NCI-H2029 treated with DMSO at 0.1 percent for 48 hours (cell line): ENCODE measurements at regions not wholly inside any gene's neighbourhood (a gene's known extent, or its start where the extent isn't known, plus 50 kb on each side); places are given as distances from the start of the nearest gene placed in this dataset.
"Not testable (repeated sequence)": the region's sequence is repeated elsewhere in the genome, so short reads cannot be mapped to it uniquely, and the experiment has no call there.

Source experiments
- DNase-seq: peaks from one replicate; lab custom pipeline; 2025; lab: John Stamatoyannopoulos, UW

DNA sequence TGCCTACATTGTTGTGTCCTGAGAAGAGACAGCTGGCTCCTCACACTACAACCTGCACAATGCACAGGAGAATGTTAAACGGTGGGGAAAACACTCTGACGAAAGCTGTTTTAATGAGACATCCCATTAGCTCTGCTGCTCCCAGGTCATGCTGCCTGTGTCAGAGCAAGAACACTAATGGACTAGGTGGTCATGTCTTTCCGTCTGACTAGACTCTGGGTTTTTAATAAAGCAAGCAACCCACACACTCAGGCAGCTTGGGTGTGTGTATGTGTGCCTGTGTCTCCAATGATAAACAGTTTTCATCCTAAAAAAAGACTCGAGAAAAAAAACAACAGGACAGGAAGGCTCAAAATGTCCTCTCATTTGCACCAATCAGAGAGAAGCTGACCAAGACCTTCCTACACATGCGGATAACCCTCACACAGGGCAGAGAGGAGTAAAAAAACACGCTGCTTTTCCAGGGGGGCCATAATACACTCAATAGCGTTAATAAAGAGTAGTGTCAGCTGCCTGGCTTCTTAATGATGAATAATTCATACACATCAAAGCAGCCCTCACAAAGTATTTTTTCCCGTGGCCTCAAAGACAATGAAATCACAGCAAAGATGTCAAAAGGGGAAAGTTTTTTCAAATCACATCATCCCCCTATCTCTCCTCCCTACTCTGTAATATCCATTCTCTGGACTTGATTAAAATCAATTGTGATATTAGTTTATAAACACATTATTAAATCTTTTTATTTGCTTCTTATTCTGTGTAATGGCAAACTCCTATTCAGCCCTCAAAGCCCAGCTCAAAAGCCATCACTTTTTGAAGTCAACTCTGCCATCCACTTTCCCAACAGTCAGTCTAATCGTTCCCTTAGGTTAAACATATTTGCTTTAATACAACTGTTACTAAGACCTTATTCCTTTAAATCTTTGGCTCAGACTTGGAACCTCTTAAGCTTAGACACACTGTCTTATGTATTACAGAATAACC is 244.2 kb upstream of the CDH11 start:
- DNase-seq, result no peak

DNA sequence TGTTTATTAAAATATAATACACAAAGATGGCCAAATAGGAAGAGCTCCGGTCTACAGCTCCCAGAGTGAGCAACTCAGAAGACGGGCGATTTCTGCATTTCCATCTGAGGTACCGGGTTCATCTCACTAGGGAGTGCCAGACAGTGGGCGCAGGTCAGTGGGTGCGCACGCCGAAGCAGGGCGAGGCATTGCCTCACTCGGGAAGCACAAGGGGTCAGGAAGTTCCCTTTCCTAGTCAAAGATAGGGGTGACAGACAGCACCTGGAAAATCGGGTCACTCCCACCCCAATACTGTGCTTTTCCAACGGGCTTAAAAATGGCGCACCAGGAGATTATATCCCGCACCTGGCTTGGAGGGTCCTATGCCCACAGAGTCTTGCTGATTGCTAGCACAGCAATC is 234.9 kb upstream of the CDH11 start:
- DNase-seq, result not testable (repeated sequence)

DNA sequence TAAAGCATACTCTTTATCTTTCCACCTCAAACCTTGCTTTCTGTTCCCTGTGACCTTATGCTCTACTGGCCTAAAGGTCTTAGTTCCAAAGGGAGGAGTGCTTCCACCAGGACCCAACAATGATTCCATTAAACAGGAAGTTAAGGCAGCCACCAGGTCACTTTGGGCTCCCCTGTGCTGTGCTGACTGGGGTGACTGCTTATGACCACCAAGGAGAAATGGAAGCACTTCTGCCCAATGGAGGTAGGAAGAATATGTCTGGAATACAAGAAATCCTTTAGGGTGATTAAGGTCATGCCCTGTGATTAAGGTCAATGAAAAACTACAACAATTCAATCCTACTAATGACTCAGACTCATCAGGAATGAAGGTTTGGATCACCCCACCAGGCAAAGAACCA is 233.8 kb upstream of the CDH11 start:
- DNase-seq, result no peak

DNA sequence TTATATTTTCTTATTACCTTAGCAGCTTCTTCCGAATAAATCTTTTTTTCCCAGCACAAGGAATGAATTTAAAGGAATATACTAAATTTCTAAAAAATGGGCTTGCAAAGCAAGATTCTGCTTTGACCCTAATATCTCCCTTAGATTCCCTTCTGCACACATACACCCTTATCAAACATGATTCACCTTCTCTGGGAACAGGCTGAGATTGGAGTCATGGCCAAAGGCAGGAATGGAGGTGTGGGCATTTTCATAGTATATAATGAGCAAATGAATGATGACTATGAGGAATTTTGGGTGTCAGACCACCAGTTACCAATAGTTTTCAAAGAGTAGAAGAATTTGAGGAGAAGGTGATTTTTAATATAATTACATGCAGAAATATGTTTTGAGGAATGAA is 231.3 kb upstream of the CDH11 start:
- DNase-seq, result no peak

DNA sequence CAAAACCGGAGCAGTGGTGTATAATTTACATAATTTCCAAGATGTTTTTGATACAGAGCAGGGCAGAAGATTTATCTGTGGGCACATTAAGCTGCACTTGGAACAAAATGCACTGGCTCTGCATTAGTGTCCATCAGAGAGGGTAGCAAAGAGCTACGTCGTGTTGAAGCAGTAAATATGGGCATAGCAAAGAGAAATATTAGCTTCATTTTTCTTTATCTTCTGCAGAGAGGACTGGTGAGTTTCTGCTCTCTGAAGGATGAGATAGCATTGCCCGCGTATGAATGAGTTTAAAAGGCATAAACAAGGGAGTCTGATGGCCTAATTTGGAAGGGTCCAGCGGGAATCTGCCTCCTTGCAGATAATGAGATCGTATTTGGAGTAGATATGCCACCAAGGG is 227.8 kb upstream of the CDH11 start:
- DNase-seq, result no peak

DNA sequence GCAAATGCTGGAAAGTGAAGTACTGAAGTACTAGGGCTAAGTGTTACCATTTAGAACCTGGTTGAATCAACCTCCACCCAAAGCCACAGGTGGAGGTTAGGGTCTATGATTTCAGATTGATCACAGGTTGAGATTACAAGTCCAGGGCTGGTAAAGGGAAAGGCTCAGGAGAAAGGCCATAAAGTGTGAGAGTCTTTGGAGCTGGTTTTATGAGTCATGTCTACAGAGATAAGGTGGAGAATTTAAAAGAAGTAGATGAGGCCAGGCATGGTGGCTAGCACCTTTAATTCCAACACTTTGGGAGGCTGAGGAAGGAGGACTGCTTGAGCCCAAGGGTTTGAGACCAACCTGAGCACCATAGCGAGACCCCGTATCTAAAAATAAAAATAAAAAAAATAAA is 221.7 kb upstream of the CDH11 start:
- DNase-seq, result no peak

DNA sequence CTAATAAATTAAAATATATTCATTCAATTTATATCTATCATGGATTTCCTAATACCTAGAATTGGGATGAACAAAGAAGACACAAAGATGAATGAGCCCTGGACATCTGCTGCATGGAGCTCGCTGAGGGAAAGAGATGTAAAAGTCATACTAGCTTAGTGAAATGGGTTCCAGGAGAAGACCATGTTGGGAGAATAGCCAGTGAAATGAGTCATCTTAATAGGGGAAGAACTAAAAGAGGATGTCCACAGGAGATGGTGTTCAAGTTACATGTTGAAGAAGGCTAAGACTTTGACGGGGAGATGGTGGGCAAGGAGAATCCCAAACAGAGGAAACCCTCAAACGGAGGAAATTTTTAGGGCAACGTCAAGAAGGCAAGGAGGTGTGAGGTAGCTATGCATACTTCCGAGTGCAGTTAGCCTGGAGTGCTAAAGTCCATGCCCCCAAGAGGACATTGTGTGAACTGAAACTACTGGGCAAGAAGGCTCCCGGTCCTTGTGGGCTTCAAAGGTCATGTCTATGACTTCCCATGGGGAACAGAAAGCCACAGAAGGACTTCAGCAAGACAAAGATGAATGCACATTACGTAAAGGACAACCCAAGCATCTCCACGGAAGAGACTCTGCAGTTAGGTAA is 220.5 kb upstream of the CDH11 start:
- no peak for DNase-seq

DNA sequence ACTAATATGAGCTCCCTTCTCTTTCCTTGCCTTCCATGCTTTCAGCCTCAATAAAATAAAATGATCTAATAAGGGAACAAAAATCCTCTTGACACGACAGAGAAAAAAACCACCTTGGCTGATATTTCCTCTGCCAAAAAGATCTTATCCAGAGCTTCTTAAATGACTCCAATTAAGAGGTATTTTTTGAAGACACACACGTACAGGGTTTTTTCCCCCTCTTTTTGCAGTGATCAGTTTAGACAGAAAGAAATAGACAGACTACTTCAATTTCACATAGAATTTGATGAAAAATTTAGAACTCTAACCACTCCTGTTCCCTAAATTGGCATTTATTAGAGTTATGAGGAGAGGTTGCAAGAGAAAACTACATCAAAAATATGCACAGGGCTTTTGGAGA is 217.2 kb upstream of the CDH11 start:
- DNase-seq, result no peak

DNA sequence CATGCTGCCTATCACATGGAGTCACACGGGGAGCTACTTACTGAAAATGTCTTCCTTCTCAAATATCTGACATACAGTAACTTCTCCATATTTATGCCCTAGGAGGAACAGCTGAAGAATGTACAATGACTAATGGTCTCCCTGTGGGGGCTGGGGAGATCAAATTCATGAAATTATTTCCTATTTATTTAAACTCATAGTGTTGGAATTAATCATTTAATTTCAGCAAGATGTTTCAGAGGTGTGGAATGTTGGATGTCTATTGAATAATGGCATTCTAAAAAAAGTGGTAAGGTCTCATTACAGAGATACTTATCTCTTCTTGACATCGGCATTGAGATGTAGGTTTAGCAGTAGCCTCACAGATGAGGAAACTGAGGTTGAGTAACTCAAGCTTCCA is 214.3 kb upstream of the CDH11 start:
- no peak for DNase-seq

DNA sequence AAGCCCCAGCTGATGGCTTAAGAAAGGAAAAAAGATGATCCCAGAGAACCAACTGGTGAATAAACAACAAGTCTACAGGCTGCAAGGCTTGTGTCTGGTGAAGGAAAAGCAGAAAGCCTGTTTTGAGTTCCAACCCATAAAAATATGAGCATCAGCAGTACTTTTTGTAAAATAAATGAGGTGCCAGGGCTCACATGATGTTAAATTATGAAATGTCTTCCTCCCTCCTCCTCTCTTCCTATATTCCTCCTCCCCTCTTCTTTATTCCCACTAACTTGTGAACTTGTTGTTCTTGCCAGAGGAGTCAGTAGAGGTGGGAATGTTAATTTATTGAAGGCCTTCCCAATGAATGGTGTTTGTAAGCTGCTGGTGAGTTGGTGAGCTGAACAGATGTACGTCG is 212.2 kb upstream of the CDH11 start:
- DNase-seq, result no peak

DNA sequence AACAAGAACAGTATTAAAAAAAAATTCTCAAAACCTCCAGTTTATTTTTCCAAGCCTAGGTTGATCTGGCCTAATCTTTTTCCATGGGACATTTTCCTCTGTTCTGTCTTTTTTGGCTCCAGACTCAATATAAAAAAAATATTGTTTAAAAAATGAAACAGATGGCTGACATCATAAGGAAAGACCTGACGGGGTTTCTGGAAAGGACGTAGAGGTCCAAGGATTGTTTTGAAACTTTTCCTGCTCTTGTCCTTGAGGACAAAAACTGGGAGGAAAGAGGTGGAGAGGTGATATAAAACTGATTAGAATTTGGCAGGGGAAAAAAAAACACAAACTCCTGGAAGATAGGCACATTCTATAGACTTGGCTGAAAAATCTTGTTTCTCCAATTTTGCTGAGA is 211.4 kb upstream of the CDH11 start:
- no peak for DNase-seq

DNA sequence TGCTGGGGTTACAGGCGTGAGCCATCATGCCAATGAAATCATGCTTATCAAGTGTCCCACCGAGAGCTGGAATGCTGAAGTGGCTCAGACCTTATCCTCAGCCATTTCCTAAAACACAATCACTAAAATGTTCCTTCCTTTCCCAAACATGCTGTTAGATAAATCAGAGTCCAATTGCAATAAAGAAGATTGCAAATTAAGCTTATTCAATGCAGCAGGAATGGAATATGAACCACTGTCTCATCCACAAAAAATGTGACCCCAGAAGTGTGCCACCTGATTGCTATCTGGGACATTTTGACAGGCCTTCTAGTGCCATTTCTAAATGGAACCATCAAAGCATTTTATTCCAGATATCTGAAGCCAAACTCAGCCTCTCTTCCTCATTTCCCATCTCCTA is 205.5 kb upstream of the CDH11 start:
- no peak for DNase-seq

DNA sequence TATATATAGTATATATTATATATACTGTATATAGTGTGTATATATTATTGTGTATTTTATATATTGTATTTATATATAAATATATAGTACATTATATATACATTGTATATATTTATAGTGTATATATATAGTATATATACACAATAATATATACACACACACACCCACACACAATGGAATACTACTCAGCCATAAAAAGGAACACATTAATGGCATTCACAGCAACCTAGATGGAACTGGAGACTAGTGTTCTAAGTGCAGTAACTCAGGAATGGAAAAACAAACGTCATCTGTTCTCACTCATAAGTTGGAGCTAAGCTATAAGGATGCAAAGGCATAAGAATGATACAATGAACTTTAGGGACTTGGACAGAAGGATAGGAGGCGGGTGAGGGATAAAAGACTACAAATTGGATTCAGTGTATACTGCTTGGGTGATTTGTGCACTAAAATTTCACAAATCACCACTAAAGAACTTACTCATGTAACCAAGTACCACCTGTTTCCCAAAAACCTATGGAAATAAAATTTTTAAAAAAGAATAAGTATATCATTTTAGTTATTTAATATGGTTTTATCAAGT is 201.9 kb upstream of the CDH11 start:
- DNase-seq, result no peak

DNA sequence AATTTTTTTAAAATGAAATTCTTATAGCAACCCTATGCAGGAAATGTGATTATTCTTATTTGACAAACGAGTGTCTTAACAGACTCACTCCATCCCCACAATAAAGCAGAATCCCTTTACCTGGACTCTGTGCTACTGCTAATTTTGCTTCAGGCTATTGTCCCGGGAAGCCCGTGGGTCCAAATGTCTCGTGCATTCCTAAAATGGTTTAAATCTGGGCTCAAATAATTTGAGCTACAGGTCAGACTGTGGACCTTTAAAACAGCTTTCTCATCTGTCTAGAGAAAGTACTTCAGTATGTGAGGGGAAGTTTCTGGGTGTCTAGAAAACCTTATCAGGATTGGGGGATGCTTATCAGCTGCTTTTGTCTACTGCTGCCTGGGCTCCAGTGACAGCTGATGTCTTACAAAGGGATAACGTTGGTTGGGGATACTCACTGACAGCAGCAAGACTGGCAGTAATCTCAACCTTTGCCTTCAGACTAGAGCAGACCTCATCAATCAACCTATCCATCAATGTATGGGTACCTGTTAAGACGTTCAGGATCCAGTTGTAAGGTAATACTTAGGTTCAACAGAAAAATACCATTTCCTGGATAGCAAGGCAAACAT is 197.9 kb upstream of the CDH11 start:
- no peak for DNase-seq

DNA sequence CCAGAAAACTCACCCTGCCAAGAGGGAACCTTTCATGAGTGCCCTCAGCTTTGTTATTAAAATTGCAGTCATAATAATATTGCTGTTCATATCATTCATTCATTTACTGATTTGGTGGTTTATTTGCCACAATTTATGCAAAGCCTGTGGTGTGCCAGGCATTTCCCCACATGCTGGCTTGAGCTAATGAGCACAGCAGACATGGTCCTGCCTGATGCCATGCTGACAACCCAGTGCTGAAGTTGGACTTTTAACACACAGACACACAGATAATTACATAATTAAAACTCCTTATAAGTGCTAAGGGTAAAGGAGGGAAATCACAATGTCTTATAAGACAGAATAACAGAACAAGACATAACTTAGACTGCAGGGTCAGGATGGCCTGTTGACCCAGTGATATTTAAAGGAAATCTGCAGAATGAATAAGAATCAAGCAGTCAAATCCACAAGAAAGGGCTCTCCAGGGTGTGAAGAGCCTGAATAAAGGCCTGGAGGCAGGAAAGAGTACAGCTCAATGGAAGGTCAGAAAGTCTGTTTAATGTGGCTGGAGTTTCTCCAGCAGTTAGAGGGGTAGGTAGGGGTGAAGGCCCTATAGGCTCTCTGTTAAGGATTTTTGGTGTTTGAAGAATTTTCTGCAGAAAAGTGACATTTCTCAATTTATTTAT is 196.9 kb upstream of the CDH11 start:
- DNase-seq, result no peak

DNA sequence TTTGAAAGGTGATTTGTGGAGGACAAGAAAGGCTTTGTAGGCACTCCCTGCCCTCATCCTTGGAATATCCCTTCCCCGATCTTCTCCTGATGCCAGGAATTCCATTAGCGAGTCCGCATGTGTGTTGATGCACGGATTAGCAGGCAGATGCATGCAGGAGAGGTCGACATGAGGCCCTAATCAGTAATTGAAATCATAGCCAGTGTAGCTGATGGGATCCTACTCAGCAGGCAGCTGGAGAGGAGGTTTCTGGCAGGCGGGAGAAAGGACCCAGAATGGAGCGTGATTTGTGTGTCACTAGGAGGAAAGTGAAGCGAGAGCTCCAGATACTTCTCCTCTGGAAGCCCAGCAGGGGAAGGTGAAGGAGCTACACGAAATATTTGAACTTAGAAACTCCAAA is 196.3 kb upstream of the CDH11 start:
- no peak for DNase-seq

DNA sequence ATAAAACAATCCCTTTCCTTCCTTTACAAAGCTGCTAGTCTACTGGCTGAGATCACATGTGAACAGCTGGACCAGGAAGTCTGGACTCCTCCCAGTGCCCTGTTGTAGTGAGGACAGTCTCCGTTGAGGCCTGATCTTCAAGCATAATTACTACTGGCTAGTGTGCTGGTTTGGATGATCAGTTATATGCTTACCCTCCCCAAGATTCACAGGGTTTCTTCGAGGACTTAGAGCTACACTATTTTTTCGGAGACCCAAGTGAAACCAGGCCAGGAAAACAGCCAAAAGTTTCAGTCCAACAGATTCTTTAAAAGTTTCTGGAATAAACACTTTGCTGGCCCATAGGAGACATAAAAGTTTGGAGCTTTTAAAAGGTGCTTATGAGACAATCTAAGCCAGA is 194.9 kb upstream of the CDH11 start:
- no peak for DNase-seq

DNA sequence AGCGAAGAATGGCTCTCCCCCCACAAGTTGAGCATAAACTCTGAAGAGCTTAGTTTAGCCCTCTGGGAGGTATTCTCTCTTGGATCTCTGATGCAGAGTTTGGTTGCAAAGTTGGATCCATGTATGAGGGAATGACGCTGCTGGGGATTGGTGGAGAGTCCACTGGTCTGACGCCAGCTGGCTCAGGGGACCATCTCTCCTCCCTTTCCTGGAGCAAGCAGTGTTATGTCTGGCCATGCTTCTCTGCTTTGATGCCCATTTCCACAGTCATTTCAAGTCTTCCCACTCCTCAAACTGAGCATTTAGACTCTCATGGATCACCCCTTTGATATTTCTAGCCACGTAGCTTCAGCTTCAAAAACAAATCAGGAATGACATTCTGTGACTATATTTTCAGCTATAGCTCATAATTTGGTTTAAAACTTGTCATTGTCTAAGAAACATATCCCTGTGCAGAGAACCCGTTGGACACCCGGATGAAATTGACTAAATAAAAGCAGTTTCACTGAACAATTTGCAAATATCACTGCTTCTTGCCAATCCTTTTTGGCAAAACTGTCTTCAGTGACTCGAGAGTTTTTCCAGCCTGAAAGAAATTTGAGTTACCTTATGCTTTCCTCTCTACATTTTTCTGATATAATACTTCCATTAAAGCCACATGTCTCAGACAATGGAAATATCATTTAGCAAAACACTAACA is 193.4 kb upstream of the CDH11 start:
- DNase-seq, result no peak

DNA sequence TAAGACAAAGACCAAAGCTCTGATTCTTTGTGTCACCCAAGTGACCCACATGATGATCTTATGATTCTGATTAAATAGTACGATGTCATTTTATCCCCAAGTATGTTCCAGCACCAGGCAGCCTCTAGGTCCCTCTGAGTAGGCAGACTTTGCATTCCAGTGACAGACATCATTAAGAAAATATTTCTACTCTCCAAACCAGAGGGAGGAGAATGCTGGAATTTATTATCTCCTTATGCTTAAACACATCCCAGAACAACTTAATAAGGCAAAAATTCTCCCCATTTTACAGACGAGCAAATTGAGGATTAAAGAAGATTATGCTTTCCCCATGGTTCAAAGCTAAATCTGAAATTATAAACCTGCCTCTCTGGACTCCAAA is 192.8 kb upstream of the CDH11 start:
- DNase-seq, result no peak

DNA sequence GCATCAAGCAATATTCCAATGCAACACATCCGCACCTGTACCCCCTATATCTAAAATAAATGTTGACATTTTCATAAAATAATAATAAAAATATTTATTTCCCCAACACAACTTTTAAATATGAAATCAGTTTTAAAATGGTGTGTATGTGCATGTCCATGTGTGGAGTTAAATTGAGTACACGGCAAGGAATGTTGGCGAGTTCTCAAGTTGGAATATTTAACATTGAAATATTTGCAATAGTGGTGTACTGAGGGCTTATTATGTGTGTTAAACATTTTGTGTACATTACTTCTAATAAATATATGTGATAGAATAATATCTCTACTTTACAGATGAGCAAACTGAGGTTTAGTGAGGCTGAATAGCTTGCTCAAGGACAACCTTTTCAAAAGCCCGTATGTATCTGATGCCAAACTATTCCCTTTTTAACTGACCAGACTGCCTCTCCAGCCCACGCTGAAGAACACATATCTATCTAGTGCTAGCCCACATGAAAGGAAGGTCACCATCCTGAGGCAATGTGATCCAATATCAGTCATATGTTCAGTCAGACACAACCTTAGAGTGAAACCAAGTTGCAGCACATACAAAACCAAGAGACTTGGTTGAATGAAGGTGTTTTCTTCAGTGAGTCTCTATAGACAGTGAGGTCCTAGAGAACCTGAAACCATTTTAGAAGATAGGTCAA is 192.2 kb upstream of the CDH11 start:
- no peak for DNase-seq

DNA sequence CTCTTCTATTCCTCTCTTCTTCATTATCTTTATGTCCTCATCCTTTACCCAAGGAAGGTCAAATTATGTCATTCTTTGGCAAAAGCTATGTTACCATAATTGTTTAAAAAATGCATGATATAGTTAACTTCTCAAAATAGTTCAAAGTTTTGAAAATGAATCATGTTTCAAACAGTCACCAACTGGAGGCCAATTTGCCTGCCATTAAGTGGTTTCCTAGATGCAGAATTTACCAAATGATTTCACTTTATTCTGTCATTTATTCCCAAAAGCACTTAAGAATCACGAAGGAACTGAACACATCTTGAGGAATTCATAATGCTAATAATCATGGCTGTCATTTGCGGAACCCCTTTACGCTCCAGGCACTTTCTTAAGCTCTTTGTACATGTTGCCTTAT is 190.9 kb upstream of the CDH11 start:
- no peak for DNase-seq
